ENCODE measurements at regions not wholly inside any gene's neighbourhood (a gene's known extent, or its start where the extent isn't known, plus 50 kb on each side); places are given as distances from the start of the nearest gene placed in this dataset.

GRCh38 chr6:155599160-155599559 is 143.5 kb upstream of the NOX3 start:
- H3K4me1 ChIP-seq (ENCODE audit: control insufficient read depth in 1 of 2, insufficient read depth in 1 of 2, low read depth in 1 of 2, low read length in 1 of 2): no peaks in the 10 kb centered on the region
- TF ChIP-seq CTCF (IDR thresholded peaks at IDR 0.05): no peak
- no peak overlapping the region for H3K27ac ChIP-seq
- no peaks in the 10 kb centered on the region for H3K9me3 ChIP-seq
- H3K4me3 ChIP-seq (ENCODE audit: low read depth in 1 of 2, low read length in 1 of 2): no peak overlapping the region
- no peaks in the 10 kb centered on the region for H3K27me3 ChIP-seq
- H3K36me3 ChIP-seq: no peaks in the 10 kb centered on the region

GRCh38 chr6:155595284-155595683 is 139.6 kb upstream of the NOX3 start:
- no peaks in the 10 kb centered on the region for H3K4me1 ChIP-seq (ENCODE audit: control insufficient read depth in 1 of 2, insufficient read depth in 1 of 2, low read depth in 1 of 2, low read length in 1 of 2)
- H3K27ac ChIP-seq: no peak overlapping the region
- H3K36me3 ChIP-seq: no peaks in the 10 kb centered on the region
- H3K9me3 ChIP-seq: no peaks in the 10 kb centered on the region
- TF ChIP-seq CTCF (IDR thresholded peaks at IDR 0.05): no peak
- no peaks in the 10 kb centered on the region for H3K27me3 ChIP-seq
- H3K4me3 ChIP-seq (ENCODE audit: low read depth in 1 of 2, low read length in 1 of 2): no peak overlapping the region

GRCh38 chr6:155591741-155592140 is 136.1 kb upstream of the NOX3 start:
- H3K36me3 ChIP-seq: no peaks in the 10 kb centered on the region
- no peak for TF ChIP-seq CTCF (IDR thresholded peaks at IDR 0.05)
- H3K9me3 ChIP-seq: no peaks in the 10 kb centered on the region

GRCh38 chr6:155589190-155589589 is 133.6 kb upstream of the NOX3 start:
- Histone ChIP-seq H3K4me3 (ENCODE audit: low read depth in 1 of 2, low read length in 1 of 2) (no peak overlapping the region), H3K27ac (no peak overlapping the region), H3K27me3 (no peaks in the 10 kb centered on the region), H3K4me1 (ENCODE audit: control insufficient read depth in 1 of 2, insufficient read depth in 1 of 2, low read depth in 1 of 2, low read length in 1 of 2) (no peaks in the 10 kb centered on the region), H3K9me3 (no peaks in the 10 kb centered on the region), H3K36me3 (no peaks in the 10 kb centered on the region)
- no peak for TF ChIP-seq CTCF (IDR thresholded peaks at IDR 0.05)

More at GRCh38 chr6:155591741-155592140, 136.1 kb upstream of the NOX3 start:
- H3K27me3 ChIP-seq: no peaks in the 10 kb centered on the region
- H3K4me3 ChIP-seq (ENCODE audit: low read depth in 1 of 2, low read length in 1 of 2): no peak overlapping the region
- H3K27ac ChIP-seq: no peak overlapping the region
- no peaks in the 10 kb centered on the region for H3K4me1 ChIP-seq (ENCODE audit: control insufficient read depth in 1 of 2, insufficient read depth in 1 of 2, low read depth in 1 of 2, low read length in 1 of 2)

- Histone ChIP-seq H3K36me3 (no peaks in the 10 kb centered on the region), H3K4me1 (ENCODE audit: control insufficient read depth in 1 of 2, insufficient read depth in 1 of 2, low read depth in 1 of 2, low read length in 1 of 2) (no peaks in the 10 kb centered on the region), H3K4me3 (ENCODE audit: low read depth in 1 of 2, low read length in 1 of 2) (no peak overlapping the region), H3K9me3 (no peaks in the 10 kb centered on the region), H3K27me3 (no peaks in the 10 kb centered on the region), H3K27ac (no peak overlapping the region)
- no peak for TF ChIP-seq CTCF (IDR thresholded peaks at IDR 0.05)
These were observed 132.2 kb upstream of the NOX3 start for GRCh38 chr6:155587817-155588216.

GRCh38 chr6:155586090-155586489 is 130.5 kb upstream of the NOX3 start:
- Histone ChIP-seq H3K4me3 (ENCODE audit: low read depth in 1 of 2, low read length in 1 of 2) (no peak overlapping the region), H3K27ac (no peak overlapping the region), H3K36me3 (no peaks in the 10 kb centered on the region), H3K4me1 (ENCODE audit: control insufficient read depth in 1 of 2, insufficient read depth in 1 of 2, low read depth in 1 of 2, low read length in 1 of 2) (no peaks in the 10 kb centered on the region), H3K27me3 (no peaks in the 10 kb centered on the region), H3K9me3 (no peaks in the 10 kb centered on the region)
- TF ChIP-seq CTCF (IDR thresholded peaks at IDR 0.05): no peak
